ENCODE measurements at regions not wholly inside any gene's neighbourhood (a gene's known extent, or its start where the extent isn't known, plus 50 kb on each side); places are given as distances from the start of the nearest gene placed in this dataset.

DNA sequence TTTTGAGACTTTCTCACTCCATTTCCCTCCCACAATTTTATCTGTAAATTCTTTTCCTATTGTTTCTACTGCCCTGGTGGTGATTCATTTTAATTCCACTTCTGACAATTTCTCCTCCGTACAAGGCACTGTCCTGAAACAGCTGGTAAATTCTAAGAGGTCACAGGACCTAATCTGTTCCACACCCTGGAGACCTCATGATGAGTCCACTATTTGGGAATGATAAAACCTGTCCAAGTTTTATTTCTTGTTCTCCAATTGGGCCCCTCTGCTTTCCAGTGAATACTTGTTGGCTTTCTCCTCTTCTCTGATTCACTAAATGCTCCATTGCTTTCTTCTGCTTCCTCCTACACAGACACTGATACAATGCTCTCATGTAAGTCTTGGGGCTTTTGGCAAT is 343.1 kb upstream of the DUSP10 start:
- H3K9ac ChIP-seq (ENCODE audit: low read length) = no peak overlapping the region
- intact Hi-C loops (cut with micrococcal nuclease) = no loop called here
- TF ChIP-seq SP1 (IDR thresholded peaks at IDR 0.05; ENCODE audit: low read depth) (no peak), POLR2AphosphoS5 (IDR thresholded peaks at IDR 0.05; ENCODE audit: low read depth, low read length) (no peak), CBX3 (IDR thresholded peaks at IDR 0.05; ENCODE audit: low read depth) (no peak), POLR2A (IDR thresholded peaks at IDR 0.05; ENCODE audit: borderline replicate concordance, extremely low read depth, insufficient read depth, insufficient read length) (no peak), SIN3A (IDR thresholded peaks at IDR 0.05; ENCODE audit: low read depth) (no peak), EZH2phosphoT487 (IDR thresholded peaks at IDR 0.05; ENCODE audit: borderline replicate concordance) (no peak), EZH2 (IDR thresholded peaks at IDR 0.05) (no peak), YY1 (IDR thresholded peaks at IDR 0.05; ENCODE audit: extremely low read depth, insufficient replicate concordance, low read depth, low read length) (no peak), EGR1 (IDR thresholded peaks at IDR 0.05; ENCODE audit: low read depth) (no peak), ZFX (IDR thresholded peaks at IDR 0.05) (no peak), ELF1 (IDR thresholded peaks at IDR 0.05; ENCODE audit: borderline replicate concordance, low read depth) (no peak), JUND (IDR thresholded peaks at IDR 0.05) (no peak), CEBPB (IDR thresholded peaks at IDR 0.05; ENCODE audit: low read depth) (no peak), ZNF274 (IDR thresholded peaks at IDR 0.05; ENCODE audit: low read depth, low read length) (no peak), RAD21 (IDR thresholded peaks at IDR 0.05; ENCODE audit: low read depth) (no peak)
- TF ChIP-seq, protein P1, sequence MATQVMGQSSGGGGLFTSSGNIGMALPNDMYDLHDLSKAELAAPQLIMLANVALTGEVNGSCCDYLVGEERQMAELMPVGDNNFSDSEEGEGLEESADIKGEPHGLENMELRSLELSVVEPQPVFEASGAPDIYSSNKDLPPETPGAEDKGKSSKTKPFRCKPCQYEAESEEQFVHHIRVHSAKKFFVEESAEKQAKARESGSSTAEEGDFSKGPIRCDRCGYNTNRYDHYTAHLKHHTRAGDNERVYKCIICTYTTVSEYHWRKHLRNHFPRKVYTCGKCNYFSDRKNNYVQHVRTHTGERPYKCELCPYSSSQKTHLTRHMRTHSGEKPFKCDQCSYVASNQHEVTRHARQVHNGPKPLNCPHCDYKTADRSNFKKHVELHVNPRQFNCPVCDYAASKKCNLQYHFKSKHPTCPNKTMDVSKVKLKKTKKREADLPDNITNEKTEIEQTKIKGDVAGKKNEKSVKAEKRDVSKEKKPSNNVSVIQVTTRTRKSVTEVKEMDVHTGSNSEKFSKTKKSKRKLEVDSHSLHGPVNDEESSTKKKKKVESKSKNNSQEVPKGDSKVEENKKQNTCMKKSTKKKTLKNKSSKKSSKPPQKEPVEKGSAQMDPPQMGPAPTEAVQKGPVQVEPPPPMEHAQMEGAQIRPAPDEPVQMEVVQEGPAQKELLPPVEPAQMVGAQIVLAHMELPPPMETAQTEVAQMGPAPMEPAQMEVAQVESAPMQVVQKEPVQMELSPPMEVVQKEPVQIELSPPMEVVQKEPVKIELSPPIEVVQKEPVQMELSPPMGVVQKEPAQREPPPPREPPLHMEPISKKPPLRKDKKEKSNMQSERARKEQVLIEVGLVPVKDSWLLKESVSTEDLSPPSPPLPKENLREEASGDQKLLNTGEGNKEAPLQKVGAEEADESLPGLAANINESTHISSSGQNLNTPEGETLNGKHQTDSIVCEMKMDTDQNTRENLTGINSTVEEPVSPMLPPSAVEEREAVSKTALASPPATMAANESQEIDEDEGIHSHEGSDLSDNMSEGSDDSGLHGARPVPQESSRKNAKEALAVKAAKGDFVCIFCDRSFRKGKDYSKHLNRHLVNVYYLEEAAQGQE (IDR thresholded peaks at IDR 0.05; ENCODE audit: low read depth) = no peak
- TF ChIP-seq, protein P2, sequence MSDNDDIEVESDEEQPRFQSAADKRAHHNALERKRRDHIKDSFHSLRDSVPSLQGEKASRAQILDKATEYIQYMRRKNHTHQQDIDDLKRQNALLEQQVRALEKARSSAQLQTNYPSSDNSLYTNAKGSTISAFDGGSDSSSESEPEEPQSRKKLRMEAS (IDR thresholded peaks at IDR 0.05) = no peak
- TF ChIP-seq, protein P3, sequence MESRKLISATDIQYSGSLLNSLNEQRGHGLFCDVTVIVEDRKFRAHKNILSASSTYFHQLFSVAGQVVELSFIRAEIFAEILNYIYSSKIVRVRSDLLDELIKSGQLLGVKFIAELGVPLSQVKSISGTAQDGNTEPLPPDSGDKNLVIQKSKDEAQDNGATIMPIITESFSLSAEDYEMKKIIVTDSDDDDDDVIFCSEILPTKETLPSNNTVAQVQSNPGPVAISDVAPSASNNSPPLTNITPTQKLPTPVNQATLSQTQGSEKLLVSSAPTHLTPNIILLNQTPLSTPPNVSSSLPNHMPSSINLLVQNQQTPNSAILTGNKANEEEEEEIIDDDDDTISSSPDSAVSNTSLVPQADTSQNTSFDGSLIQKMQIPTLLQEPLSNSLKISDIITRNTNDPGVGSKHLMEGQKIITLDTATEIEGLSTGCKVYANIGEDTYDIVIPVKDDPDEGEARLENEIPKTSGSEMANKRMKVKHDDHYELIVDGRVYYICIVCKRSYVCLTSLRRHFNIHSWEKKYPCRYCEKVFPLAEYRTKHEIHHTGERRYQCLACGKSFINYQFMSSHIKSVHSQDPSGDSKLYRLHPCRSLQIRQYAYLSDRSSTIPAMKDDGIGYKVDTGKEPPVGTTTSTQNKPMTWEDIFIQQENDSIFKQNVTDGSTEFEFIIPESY (IDR thresholded peaks at IDR 0.05; ENCODE audit: extremely low read depth, insufficient replicate concordance, low read length) = no peak
- TF ChIP-seq, protein P4, sequence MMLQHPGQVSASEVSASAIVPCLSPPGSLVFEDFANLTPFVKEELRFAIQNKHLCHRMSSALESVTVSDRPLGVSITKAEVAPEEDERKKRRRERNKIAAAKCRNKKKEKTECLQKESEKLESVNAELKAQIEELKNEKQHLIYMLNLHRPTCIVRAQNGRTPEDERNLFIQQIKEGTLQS (IDR thresholded peaks at IDR 0.05) = no peak
- no peaks in the 10 kb centered on the region for H3K79me2 ChIP-seq (ENCODE audit: insufficient read depth, low read length)
- no peaks in the 10 kb centered on the region for H3K9me2 ChIP-seq (ENCODE audit: insufficient read depth)
- ChIA-PET CTCF (no interaction called here), RAD21 (ENCODE audit: low non-redundant PET in 1 of 2, low total read pairs in 2 of 2, uncharacterized antibody in 2 of 2, unreplicated experiment in 2 of 2) (no interaction called here), POLR2A (no interaction called here)
- H3K4me1 ChIP-seq (ENCODE audit: control insufficient read depth in 1 of 2, insufficient read depth in 2 of 2, low read length in 2 of 2) = no peaks in the 10 kb centered on the region
- H3K4me2 ChIP-seq (ENCODE audit: low read length) = no peak overlapping the region
- H3K27ac ChIP-seq (ENCODE audit: low read depth, low read length) = no peak overlapping the region
- BruUV-seq (replicated peaks) = no TSS peak
- no peak overlapping the region for H2AFZ ChIP-seq (ENCODE audit: low read depth, low read length, poor library complexity, severe bottlenecking)
- DNase-seq (ENCODE audit: low read depth, low spot score) (no peak), ATAC-seq (no peak)
- no peaks in the 10 kb centered on the region for H3K9me3 ChIP-seq (ENCODE audit: control insufficient read depth in 1 of 2, insufficient read depth in 1 of 2, low read depth in 1 of 2, low read length in 2 of 2)
- H4K20me1 ChIP-seq (ENCODE audit: insufficient read depth) = no peaks in the 10 kb centered on the region
- no peak overlapping the region for H3K4me3 ChIP-seq (replicated peaks in 1 of 2; ENCODE audit: low read depth in 1 of 2, low read length in 2 of 2)
- H3K27me3 ChIP-seq (ENCODE audit: insufficient read depth, low read length) = no peaks in the 10 kb centered on the region
- H3K36me3 ChIP-seq (ENCODE audit: control insufficient read depth in 1 of 2, insufficient read depth in 2 of 2, low read length in 2 of 2) = no peaks in the 10 kb centered on the region

All from HCT116 (cell line).